NCI-H524 (cell line): ENCODE measurements at regions not wholly inside any gene's neighbourhood (a gene's known extent, or its start where the extent isn't known, plus 50 kb on each side); places are given as distances from the start of the nearest gene placed in this dataset.

Experiments
- DNase-seq, 2 experiments: peaks; one replicate each; lab custom pipeline; 2025; lab: John Stamatoyannopoulos, UW

DNA sequence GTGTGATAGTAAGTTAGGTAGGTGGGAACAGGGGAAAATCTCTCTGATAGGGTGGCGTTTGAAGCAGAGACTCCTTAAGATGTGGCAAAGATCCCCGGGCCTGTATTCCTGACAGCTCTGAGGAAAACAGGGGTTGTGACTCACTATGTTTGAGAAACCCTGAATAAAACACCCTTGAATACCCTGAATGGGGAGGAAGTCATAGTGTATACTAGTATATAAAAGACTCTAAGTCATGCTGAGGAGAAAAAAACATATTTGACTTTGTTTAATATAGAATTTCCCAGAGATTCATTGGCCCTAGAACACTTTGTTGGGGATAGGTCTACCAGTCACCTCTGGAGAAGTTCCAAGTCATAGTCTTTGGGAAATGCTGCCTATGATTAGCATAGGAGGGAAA, 590.9 kb downstream of the IRS1 start:
- no peak for DNase-seq

GRCh38 chr2:226207671-226208070, 591.9 kb downstream of the IRS1 start:
- no peak for DNase-seq

DNA sequence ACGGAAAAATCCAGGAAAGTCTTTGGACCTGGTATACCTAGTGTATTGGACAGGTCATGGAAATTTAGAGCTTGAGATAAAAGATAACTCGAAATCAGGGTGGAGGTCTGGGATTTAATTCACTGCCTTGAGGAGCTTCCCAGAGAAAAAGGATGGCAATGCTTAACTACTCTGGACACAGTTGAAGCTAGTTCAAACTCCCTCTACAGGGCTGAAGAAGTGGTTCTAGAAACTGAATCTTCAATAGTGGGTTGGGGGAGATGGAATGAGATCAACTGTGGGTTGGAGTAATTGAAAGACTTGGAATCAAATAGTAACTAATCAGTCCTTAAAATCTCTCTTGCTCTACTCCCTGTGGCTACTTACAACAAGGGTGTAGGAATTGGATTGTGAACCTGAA, 600.1 kb downstream of the IRS1 start:
- DNase-seq: no peak

DNA sequence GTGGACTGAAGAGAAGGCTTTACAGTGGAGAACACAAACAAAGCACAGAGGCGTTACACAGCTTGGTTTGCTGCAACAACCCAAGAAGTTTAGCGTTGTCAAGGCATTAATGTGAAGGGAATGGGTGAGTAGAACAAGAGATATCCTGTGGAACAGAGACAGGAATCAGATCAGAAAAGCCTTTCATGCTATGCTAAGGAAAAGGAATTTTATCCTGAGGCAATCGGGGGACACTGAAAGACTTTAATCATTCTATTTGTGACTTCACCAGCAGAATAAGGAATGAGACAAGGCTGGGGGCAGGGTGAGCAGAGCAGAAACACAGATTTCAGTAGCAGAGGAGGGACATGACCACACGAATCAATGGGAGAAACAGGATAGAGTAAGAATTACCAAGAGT, 600.7 kb downstream of the IRS1 start:
- no peak for DNase-seq

DNA sequence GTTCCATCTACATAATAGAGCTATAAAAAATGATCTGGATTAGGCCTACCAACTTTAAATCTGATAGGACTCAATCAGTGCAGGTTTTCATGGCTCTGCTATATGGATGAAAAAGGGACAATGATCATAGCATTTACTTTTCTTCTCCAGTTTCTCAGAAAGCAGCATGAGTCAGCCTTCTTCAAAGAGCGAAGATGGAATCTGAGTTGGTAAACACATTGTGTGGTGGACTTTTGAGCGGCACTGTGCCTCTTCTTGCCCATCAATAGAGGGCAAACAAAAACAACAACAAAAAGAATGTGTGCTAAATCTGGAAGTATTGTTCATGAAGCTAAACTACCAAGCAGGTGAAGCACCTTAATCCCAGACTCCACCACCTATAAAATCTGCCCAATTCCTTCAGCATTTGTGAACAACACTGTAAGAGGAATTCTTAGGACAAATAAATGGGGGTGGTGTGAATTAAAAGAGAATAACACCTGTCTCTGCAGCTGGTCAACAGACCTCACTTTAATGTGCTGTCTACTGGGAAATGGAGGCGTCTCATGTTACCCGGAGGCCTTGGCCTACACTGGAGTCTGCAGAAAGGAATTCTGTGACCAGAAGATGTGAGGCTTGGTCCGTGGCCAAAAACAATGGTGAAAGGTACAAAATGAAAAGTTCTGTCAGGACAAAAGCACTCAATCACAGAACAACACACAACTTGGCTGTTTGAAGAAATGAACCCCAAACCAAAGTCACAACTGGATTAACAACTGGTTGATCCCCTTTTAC, 609.0 kb downstream of the IRS1 start:
- DNase-seq: peak; percentile 28 to 67

- no peak for DNase-seq
Observed at GRCh38 chr2:226189061-226189460, 610.6 kb downstream of the IRS1 start.

- no peak for DNase-seq
Observed at GRCh38 chr2:226187616-226188015, 612.0 kb downstream of the IRS1 start.

- no peak for DNase-seq
Observed at GRCh38 chr2:226187156-226187555, 612.5 kb downstream of the IRS1 start.

- no peak for DNase-seq
Observed at GRCh38 chr2:226185616-226186211, 613.9 kb downstream of the IRS1 start.

- DNase-seq: peak; percentile 54 to 77
Observed at GRCh38 chr2:226184940-226185615, 614.5 kb downstream of the IRS1 start.

DNA sequence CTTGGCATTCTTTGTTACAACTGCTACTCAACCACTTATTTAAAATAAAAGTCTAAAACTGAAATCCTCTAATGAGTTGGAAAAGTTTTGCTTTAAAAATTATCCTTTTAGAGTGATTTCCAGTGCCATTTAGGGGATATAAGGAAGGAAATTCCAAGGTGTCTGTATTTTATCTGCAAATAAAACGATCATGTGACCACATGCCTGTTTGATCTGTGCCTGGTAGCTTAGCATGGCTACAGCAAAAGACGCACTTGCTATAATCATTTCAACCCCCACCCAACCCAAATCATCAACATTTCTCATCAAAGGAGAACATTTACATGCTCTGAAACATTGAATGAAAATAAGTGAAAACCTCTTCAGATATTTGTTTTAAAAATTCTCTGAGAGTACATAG, 615.1 kb downstream of the IRS1 start:
- no peak for DNase-seq

DNA sequence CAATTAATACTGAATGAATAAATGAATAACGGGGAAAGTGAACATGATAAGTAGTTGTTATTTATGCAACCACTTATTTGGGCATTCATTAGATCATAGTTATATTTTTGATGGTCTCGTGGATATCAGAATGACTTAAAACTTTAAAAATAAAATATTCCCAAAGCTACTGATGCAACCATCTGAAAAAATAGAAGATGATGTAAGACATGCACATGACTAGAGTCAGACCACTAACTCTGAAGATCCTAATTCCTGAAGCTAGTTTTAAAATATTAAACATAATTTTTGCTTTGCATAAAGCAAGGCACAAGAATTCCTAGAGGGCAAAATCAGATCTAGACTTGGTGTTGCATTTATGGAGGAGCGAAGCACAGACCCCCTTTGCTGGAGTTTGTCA, 616.1 kb downstream of the IRS1 start:
- no peak for DNase-seq

GRCh38 chr2:226183033-226183432, 616.6 kb downstream of the IRS1 start:
- DNase-seq: no peak

GRCh38 chr2:226181909-226182308, 617.7 kb downstream of the IRS1 start:
- DNase-seq: no peak

DNA sequence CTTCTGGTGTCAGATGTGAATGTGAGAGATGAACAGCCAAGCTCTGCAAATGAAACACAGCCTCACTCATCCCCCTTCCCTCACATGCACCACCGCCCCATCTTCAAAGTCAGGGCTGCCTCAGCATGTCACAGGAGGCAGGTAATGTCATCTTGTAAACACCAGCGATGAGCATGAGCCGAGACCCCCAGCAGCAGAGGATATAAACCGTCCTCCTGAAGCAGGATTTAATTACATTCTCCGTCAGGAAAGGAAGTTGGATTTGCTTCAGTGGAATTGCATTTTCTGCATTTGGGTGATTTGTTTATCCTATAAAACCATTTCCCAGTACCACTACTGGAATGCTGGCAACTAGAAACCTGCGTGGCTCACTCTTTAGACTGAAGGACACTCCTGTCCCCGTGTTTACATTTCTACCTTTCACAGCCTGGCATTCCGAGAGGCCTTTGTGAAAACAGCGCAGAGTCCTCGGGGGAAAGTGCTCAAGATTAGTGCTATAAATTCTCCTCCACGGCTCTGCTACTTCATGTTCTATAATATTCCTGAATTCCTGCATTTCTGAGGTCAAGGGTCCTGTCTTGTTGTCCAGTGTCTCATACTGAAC, 619.2 kb downstream of the IRS1 start:
- DNase-seq: no peak

DNA sequence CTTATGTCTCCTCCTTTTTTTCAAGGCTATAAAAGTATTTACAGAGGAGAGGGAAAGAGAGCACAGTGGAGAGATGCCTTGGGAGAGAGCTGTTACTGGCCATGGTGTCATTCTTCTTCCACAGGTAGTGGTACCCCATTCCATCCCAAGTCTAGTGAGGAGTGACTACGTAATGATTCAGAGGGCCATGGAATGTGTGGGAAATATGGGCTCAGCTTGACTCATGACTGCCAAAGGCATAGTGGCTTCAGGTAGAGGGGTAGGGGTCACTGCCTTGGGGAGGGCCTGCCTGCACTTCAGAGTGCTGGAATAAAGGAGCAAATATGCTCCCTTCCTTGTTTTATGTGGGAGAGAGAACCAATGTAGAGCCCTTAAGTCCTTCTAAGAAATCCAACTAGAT, 620.6 kb downstream of the IRS1 start:
- no peak for DNase-seq

DNA sequence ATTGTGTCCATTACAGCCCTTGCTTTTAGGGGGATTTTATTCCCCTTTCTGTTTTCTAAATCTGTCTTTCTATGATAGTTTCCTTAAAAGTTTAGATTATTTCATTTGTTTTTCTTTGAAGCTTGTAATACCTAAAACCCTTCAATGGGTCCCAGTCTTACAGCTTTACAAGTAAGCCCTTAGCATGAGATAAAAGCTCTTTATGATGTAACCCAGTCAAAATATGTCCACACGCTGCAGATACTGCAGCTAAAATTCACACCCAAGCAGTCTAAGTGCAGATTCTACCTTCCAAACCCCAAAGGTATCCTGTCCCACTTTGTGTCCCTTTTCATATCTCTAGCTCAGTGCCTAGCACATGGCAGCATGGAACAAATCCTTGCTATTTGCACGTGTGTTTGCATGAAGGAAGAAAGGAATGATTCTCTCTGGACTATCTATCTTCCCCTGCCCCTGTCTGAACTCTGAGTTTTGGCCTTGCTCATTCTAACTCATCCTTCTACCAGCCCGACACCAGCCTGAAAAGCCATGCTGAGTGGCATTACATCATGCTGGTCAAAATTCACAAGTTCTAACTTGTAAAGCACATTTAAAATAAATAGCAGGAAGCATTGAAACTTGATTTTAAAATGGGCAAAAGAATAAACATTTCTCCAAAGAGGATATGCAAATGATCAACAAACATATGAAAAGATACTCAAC, 623.2 kb downstream of the IRS1 start:
- DNase-seq: no peak

DNA sequence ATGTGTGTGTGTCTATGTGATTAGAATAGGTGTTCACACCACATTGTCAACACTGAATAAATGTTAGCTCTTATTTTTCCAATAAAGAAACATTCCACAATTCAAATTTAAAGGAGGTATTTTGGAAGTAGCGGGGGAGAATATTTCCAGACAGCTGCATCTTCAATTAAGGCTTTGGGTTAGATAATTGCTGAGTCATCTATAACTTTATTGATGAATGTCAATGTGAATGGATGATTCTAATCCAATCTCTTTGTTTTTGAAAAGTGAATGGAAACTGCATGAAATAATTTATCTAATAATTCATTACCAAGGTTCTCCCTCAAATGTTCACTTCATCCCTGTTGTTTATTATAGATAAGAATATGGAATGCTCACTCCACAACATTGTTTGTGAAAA, 625.2 kb downstream of the IRS1 start:
- DNase-seq: no peak

DNA sequence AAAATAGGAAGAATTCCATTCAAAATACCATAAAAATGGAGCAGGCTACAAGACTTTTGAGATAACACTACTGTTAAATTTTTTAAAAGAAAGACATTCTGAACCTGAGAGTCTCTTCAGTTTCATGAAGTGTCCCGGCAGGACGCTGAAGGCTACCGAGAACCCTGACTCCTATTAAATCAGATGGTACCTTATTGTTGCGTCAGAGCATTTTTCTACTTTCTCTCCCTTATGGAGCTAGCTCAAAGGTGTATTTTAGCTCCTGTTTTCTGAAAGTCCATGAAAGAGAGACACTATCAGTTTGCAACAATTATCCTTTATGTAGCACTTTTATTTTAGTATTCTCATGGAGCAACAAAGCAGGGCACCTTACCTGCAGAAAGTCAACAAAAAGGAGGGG, 626.7 kb downstream of the IRS1 start:
- DNase-seq: no peak

DNA sequence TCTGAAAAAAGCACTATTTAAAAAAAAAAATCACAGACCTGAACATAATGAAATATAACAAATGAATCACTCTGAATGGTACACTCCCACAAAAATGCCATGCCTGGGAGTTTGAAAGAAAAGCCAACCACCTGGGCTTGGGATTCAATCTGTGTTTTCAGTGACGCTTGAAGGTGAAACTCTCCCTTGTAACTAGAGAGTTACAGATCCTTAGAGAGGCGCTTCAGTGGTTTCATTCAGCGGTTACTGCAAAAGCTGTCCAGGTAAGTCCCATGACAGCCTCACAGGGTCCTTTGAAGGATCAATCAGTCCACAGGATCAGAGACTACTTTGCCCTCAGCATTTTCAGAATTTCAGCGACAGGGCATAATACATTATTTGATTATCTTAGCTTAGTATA, 627.3 kb downstream of the IRS1 start:
- DNase-seq: no peak

- DNase-seq: no peak
Observed at GRCh38 chr2:226169751-226170581, 629.7 kb downstream of the IRS1 start.
